HG03469 (cell line): ENCODE measurements at regions not wholly inside any gene's neighbourhood (a gene's known extent, or its start where the extent isn't known, plus 50 kb on each side); places are given as distances from the start of the nearest gene placed in this dataset.
"Not testable (repeated sequence)": the region's sequence is repeated elsewhere in the genome, so short reads cannot be mapped to it uniquely, and the experiment has no call there.

ENCODE experiments used
- ATAC-seq: cut with Tn5 transposase; IDR thresholded peaks from one replicate; pipeline ENCODE4 v1.9.1; 2021; ENCODE audit warnings: mild to moderate bottlenecking, moderate library complexity, moderate number of reproducible peaks; ENCODE audit not compliant: unreplicated experiment

- ATAC-seq = no peak
Measured at GRCh38 chr2:192560326-192560725, 365.6 kb upstream of the TMEFF2 start.

GRCh38 chr2:192559587-192559986, 364.9 kb upstream of the TMEFF2 start:
- no peak for ATAC-seq

GRCh38 chr2:192558637-192559036, 363.9 kb upstream of the TMEFF2 start:
- no peak for ATAC-seq

GRCh38 chr2:192555740-192556139, 361.0 kb upstream of the TMEFF2 start:
- no peak for ATAC-seq

- ATAC-seq = no peak
Measured at GRCh38 chr2:192551760-192552159, 357.0 kb upstream of the TMEFF2 start.

- ATAC-seq = no peak
Measured at GRCh38 chr2:192546565-192546964, 351.8 kb upstream of the TMEFF2 start.

- ATAC-seq = no peak
Measured at GRCh38 chr2:192544371-192544955, 349.7 kb upstream of the TMEFF2 start.

- not testable (repeated sequence) for ATAC-seq
Measured at GRCh38 chr2:192542148-192543066, 347.7 kb upstream of the TMEFF2 start.

- no peak for ATAC-seq
Measured at GRCh38 chr2:192539306-192539705, 344.6 kb upstream of the TMEFF2 start.

GRCh38 chr2:192536922-192537624, 342.3 kb upstream of the TMEFF2 start:
- no peak for ATAC-seq

- no peak for ATAC-seq
Measured at GRCh38 chr2:192535956-192536921, 341.5 kb upstream of the TMEFF2 start.

GRCh38 chr2:192534072-192534471, 339.3 kb upstream of the TMEFF2 start:
- ATAC-seq = no peak

- ATAC-seq = not testable (repeated sequence)
Measured at GRCh38 chr2:192524642-192525251, 330.0 kb upstream of the TMEFF2 start.

GRCh38 chr2:192524214-192524613, 329.5 kb upstream of the TMEFF2 start:
- not testable (repeated sequence) for ATAC-seq

- ATAC-seq = no peak
Measured at GRCh38 chr2:192515937-192516336, 321.2 kb upstream of the TMEFF2 start.

GRCh38 chr2:192513575-192513974, 318.8 kb upstream of the TMEFF2 start:
- no peak for ATAC-seq

GRCh38 chr2:192507836-192508450, 313.2 kb upstream of the TMEFF2 start:
- not testable (repeated sequence) for ATAC-seq

- ATAC-seq = peak; percentile 85
Measured at GRCh38 chr2:192500550-192501200, 305.9 kb upstream of the TMEFF2 start.

- ATAC-seq = no peak
Measured at GRCh38 chr2:192499476-192499875, 304.7 kb upstream of the TMEFF2 start.
